ENCODE measurements at regions not wholly inside any gene's neighbourhood (a gene's known extent, or its start where the extent isn't known, plus 50 kb on each side); places are given as distances from the start of the nearest gene placed in this dataset.

DNA sequence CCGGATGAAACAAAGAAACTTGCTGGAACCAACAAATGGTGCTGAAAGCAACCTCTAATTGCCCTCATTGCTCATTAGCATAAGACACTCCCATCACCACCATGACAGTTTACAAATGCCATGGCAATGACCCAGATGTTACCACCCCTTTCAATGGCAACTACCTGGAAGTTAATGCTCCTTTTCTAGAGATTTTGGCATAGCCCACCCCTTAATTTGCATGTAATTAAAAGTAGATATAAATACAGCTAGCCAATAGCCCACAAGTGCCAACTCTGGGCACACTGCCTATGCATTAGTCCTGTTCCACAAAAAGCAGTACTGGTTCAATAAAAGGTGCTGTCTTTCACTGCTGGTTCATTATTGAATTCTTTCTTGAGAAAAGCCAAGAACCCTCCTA lies 410.3 kb upstream of the PPP1R2C start:
- H3K27me3 ChIP-seq (ENCODE audit: control insufficient read depth, insufficient read depth, low read length): no peaks in the 10 kb centered on the region; the same call in 1 of the 2 replicates
- H3K4me1 ChIP-seq (ENCODE audit: control insufficient read depth, insufficient read depth, low read length): no peaks in the 10 kb centered on the region
- no peaks in the 10 kb centered on the region for H3K36me3 ChIP-seq (ENCODE audit: control insufficient read depth, insufficient read depth, low read length)
- no peak overlapping the region for H3K27ac ChIP-seq (ENCODE audit: low read depth, low read length)
- no peak overlapping the region for H3K4me3 ChIP-seq (ENCODE audit: low read depth, low read length)
- H3K9me3 ChIP-seq (ENCODE audit: control insufficient read depth, insufficient read depth, low read depth, low read length): peaks cover 13% of the 10 kb centered on the region
- no peak overlapping the region for H3K9ac ChIP-seq (ENCODE audit: low read length)

DNA sequence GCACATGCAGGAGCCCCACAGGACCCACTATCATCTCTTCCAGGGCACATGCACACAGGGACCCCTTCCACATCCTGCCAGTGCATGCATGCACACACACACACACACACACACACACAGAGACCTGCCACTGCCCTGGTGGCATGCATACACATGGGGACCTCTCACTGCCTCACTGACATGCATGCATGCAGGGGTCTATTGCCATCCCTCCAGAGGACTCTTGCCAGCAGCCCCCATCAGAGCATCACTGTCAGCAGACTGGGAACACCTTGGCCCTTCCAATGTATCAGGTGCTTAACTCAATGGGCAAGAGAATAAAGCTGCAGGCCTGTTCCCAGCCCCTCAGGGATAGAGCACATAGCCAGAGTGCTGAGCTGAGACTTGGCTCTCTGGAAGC lies 433.6 kb upstream of the PPP1R2C start:
- Histone ChIP-seq H3K36me3 (ENCODE audit: control insufficient read depth, insufficient read depth, low read length) (no peaks in the 10 kb centered on the region), H3K27me3 (ENCODE audit: control insufficient read depth, insufficient read depth, low read length) (no peaks in the 10 kb centered on the region; the same call in 1 of the 2 replicates), H3K4me1 (ENCODE audit: control insufficient read depth, insufficient read depth, low read length) (no peaks in the 10 kb centered on the region), H3K4me3 (ENCODE audit: low read depth, low read length) (no peak overlapping the region), H3K9me3 (ENCODE audit: control insufficient read depth, insufficient read depth, low read depth, low read length) (peaks cover 31% of the 10 kb centered on the region), H3K9ac (ENCODE audit: low read length) (no peak overlapping the region), H3K27ac (ENCODE audit: low read depth, low read length) (no peak overlapping the region)

DNA sequence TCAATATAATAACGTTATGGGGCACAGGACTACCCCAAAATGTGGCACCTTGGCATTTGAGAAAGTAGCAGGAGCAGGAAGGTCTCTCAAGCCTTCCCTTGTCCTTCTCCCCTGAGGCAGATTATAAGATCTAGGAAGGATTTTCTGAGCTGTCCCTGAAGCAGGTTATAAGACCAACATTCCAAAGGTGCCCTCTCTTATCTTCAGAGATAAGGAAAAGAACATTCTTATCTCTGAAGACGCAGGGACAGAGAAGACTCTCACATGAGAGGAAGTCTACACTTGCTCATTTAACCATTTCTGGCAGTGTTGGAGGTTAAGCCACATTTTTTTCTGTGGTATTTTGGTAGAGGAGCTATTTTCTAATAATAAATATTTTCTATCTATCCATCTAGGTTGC lies 437.9 kb upstream of the MAOA start:
- peaks cover 13% of the 10 kb centered on the region for H3K9me3 ChIP-seq (ENCODE audit: control insufficient read depth, insufficient read depth, low read depth, low read length)
- no peaks in the 10 kb centered on the region for H3K4me1 ChIP-seq (ENCODE audit: control insufficient read depth, insufficient read depth, low read length)
- no peak overlapping the region for H3K9ac ChIP-seq (ENCODE audit: low read length)
- H3K4me3 ChIP-seq (ENCODE audit: low read depth, low read length): no peak overlapping the region
- no peaks in the 10 kb centered on the region; the same call in 1 of the 2 replicates for H3K27me3 ChIP-seq (ENCODE audit: control insufficient read depth, insufficient read depth, low read length)
- no peaks in the 10 kb centered on the region for H3K36me3 ChIP-seq (ENCODE audit: control insufficient read depth, insufficient read depth, low read length)
- no peak overlapping the region for H3K27ac ChIP-seq (ENCODE audit: low read depth, low read length)

GRCh38 chrX:43224496-43224895 lies 431.6 kb upstream of the MAOA start:
- H3K9me3 ChIP-seq (ENCODE audit: control insufficient read depth, insufficient read depth, low read depth, low read length): no peaks in the 10 kb centered on the region
- no peaks in the 10 kb centered on the region for H3K36me3 ChIP-seq (ENCODE audit: control insufficient read depth, insufficient read depth, low read length)
- no peak overlapping the region for H3K27ac ChIP-seq (ENCODE audit: low read depth, low read length)
- H3K4me3 ChIP-seq (ENCODE audit: low read depth, low read length): no peak overlapping the region
- no peak overlapping the region for H3K9ac ChIP-seq (ENCODE audit: low read length)
- H3K4me1 ChIP-seq (ENCODE audit: control insufficient read depth, insufficient read depth, low read length): no peaks in the 10 kb centered on the region
- peaks cover 2% of the 10 kb centered on the region; the same call in 1 of the 2 replicates for H3K27me3 ChIP-seq (ENCODE audit: control insufficient read depth, insufficient read depth, low read length)

DNA sequence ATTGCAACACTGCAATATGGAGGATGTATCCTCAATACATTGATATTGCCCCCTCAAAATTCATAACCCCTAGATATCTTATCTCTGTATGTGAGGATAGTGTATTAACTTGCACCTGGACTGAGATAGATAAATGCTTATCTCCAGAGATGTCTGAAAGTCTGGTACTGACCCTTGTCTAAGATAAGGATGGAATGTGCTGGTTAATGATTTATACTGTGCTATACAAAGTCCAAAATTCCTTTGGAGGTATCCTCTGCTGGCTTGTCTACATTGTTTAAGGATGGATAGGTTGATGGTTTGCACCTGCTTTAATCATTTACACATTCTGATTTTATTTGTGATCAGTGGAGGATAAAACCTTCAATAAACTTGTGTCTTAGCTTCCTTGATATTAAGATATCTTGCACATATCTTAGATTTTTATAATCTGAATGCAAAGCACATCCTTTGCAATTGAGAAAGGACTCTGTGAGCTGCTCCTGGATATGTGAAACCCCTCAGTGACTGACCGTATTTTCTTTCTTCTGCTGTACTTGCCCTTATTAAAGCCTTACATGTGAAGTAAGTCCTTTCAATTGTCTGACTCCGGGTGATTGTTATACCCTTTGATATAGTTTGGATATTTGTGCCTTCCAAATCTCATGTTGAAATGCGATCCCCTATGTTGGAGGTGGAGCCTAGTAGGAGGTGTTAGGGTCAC lies 430.3 kb upstream of the MAOA start:
- H3K4me1 ChIP-seq (ENCODE audit: control insufficient read depth, insufficient read depth, low read length): no peaks in the 10 kb centered on the region
- H3K4me3 ChIP-seq (ENCODE audit: low read depth, low read length): no peak overlapping the region
- no peaks in the 10 kb centered on the region for H3K36me3 ChIP-seq (ENCODE audit: control insufficient read depth, insufficient read depth, low read length)
- H3K9ac ChIP-seq (ENCODE audit: low read length): no peak overlapping the region
- no peak overlapping the region for H3K27ac ChIP-seq (ENCODE audit: low read depth, low read length)
- no peaks in the 10 kb centered on the region for H3K9me3 ChIP-seq (ENCODE audit: control insufficient read depth, insufficient read depth, low read depth, low read length)
- peaks cover 2% of the 10 kb centered on the region; the same call in 1 of the 2 replicates for H3K27me3 ChIP-seq (ENCODE audit: control insufficient read depth, insufficient read depth, low read length)

GRCh38 chrX:43238461-43238945 lies 417.6 kb upstream of the MAOA start:
- Histone ChIP-seq H3K36me3 (ENCODE audit: control insufficient read depth, insufficient read depth, low read length) (no peaks in the 10 kb centered on the region), H3K27ac (ENCODE audit: low read depth, low read length) (no peak overlapping the region), H3K9ac (ENCODE audit: low read length) (no peak overlapping the region), H3K4me1 (ENCODE audit: control insufficient read depth, insufficient read depth, low read length) (0 out of 2 replicates have a peak, but pooled peaks cover 3% of the 10 kb centered on the region), H3K4me3 (ENCODE audit: low read depth, low read length) (no peak overlapping the region), H3K27me3 (ENCODE audit: control insufficient read depth, insufficient read depth, low read length) (peaks cover 4% of the 10 kb centered on the region; the same call in 1 of the 2 replicates), H3K9me3 (ENCODE audit: control insufficient read depth, insufficient read depth, low read depth, low read length) (0 out of 2 replicates have a peak, but pooled peaks cover 2% of the 10 kb centered on the region)

DNA sequence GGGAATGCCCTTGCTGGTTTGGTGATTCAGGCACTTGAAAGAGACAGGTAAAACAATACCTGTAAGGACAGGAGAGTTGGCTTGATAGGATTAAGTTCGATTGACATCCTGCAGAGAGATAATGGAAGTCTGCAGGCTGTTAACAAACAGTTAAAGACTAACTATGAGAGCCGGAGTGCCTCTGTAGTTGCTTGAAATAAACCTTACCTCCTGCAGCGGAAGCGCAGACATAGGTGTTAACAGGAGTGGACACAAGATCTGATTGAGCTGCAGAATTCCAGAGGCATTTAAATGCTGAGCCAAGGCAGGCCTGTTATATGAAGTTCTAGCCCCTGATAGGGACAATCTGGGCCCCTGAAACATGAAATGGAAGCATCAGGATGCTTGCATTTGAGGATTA lies 416.7 kb upstream of the MAOA start:
- peaks cover 4% of the 10 kb centered on the region; the same call in 1 of the 2 replicates for H3K27me3 ChIP-seq (ENCODE audit: control insufficient read depth, insufficient read depth, low read length)
- H3K4me1 ChIP-seq (ENCODE audit: control insufficient read depth, insufficient read depth, low read length): 0 out of 2 replicates have a peak, but pooled peaks cover 3% of the 10 kb centered on the region
- no peak overlapping the region for H3K4me3 ChIP-seq (ENCODE audit: low read depth, low read length)
- no peak overlapping the region for H3K9ac ChIP-seq (ENCODE audit: low read length)
- no peak overlapping the region for H3K27ac ChIP-seq (ENCODE audit: low read depth, low read length)
- H3K9me3 ChIP-seq (ENCODE audit: control insufficient read depth, insufficient read depth, low read depth, low read length): 0 out of 2 replicates have a peak, but pooled peaks cover 6% of the 10 kb centered on the region
- H3K36me3 ChIP-seq (ENCODE audit: control insufficient read depth, insufficient read depth, low read length): no peaks in the 10 kb centered on the region

DNA sequence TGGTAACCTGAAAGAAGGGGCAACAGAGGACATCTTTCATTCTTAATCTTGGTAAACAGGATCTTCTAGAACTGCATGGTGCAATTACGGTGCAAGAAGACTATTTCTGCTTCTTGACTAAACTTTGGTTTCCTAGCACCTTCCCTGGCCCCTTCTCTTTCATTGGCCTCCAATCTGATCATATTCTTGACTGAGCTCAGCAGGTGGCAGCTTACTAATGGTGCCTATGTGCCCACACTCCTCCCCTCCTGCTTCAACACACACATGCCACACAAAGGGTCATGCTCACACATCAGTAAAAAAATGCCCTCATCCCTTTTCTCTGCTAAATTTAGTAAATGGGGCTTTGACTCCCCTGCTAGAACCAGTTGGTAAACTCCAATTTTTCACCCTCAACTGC lies 400.5 kb upstream of the MAOA start:
- peaks cover 5% of the 10 kb centered on the region; the same call in 1 of the 2 replicates for H3K27me3 ChIP-seq (ENCODE audit: control insufficient read depth, insufficient read depth, low read length)
- H3K4me1 ChIP-seq (ENCODE audit: control insufficient read depth, insufficient read depth, low read length): no peaks in the 10 kb centered on the region
- no peak overlapping the region for H3K9ac ChIP-seq (ENCODE audit: low read length)
- H3K4me3 ChIP-seq (ENCODE audit: low read depth, low read length): no peak overlapping the region
- H3K27ac ChIP-seq (ENCODE audit: low read depth, low read length): no peak overlapping the region
- no peaks in the 10 kb centered on the region for H3K36me3 ChIP-seq (ENCODE audit: control insufficient read depth, insufficient read depth, low read length)
- peaks cover 26% of the 10 kb centered on the region for H3K9me3 ChIP-seq (ENCODE audit: control insufficient read depth, insufficient read depth, low read depth, low read length)

- no peak overlapping the region for H3K9ac ChIP-seq (ENCODE audit: low read length)
- no peaks in the 10 kb centered on the region for H3K36me3 ChIP-seq (ENCODE audit: control insufficient read depth, insufficient read depth, low read length)
- no peak overlapping the region for H3K4me3 ChIP-seq (ENCODE audit: low read depth, low read length)
- no peaks in the 10 kb centered on the region for H3K9me3 ChIP-seq (ENCODE audit: control insufficient read depth, insufficient read depth, low read depth, low read length)
- H3K27ac ChIP-seq (ENCODE audit: low read depth, low read length): no peak overlapping the region
- H3K4me1 ChIP-seq (ENCODE audit: control insufficient read depth, insufficient read depth, low read length): no peaks in the 10 kb centered on the region
- no peaks in the 10 kb centered on the region; the same call in 1 of the 2 replicates for H3K27me3 ChIP-seq (ENCODE audit: control insufficient read depth, insufficient read depth, low read length)
Observed at GRCh38 chrX:43266487-43266886, 389.6 kb upstream of the MAOA start.

DNA sequence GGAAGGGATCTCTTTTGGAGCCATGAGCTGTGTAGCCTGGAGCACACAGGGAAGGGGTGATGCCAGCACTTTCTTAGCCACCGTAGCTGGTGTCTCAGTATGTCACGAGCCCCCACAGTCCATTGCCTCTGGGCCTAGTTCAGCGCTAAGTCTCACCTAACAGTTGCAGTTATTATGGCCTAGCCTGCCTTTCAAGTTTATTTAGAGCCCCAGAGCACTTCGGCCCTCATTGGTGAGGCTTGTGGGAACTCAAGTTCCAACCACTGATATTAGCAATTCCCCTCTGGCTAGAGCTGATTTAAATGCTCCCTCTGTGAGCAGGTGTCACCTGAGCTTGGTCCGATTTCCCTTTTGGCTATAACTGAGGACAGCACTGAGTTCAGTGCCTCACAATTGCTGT lies 388.4 kb upstream of the MAOA start:
- no peak overlapping the region for H3K4me3 ChIP-seq (ENCODE audit: low read depth, low read length)
- no peaks in the 10 kb centered on the region for H3K9me3 ChIP-seq (ENCODE audit: control insufficient read depth, insufficient read depth, low read depth, low read length)
- H3K27me3 ChIP-seq (ENCODE audit: control insufficient read depth, insufficient read depth, low read length): no peaks in the 10 kb centered on the region; the same call in 1 of the 2 replicates
- H3K36me3 ChIP-seq (ENCODE audit: control insufficient read depth, insufficient read depth, low read length): no peaks in the 10 kb centered on the region
- no peak overlapping the region for H3K9ac ChIP-seq (ENCODE audit: low read length)
- H3K4me1 ChIP-seq (ENCODE audit: control insufficient read depth, insufficient read depth, low read length): no peaks in the 10 kb centered on the region
- no peak overlapping the region for H3K27ac ChIP-seq (ENCODE audit: low read depth, low read length)

DNA sequence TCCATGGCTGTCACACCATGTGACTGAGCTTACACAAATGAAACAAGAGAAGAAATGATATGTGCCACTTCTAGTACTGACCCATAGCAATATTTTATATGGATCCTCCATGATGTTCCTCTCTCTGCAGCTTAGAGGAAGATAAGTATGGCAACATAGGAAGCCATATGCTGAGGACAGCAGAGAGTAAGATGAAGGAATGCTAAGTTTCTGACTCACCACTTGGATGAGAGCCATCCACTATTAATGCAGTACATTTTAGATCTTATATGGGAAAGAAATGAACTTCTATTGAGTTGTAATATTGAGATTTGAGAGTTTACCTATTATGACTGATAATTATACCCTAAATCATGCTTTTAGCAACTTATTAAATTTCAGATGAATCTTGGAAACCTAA lies 386.9 kb upstream of the MAOA start:
- Histone ChIP-seq H3K4me3 (ENCODE audit: low read depth, low read length) (no peak overlapping the region), H3K36me3 (ENCODE audit: control insufficient read depth, insufficient read depth, low read length) (no peaks in the 10 kb centered on the region), H3K9me3 (ENCODE audit: control insufficient read depth, insufficient read depth, low read depth, low read length) (0 out of 2 replicates have a peak, but pooled peaks cover 4% of the 10 kb centered on the region), H3K9ac (ENCODE audit: low read length) (no peak overlapping the region), H3K27me3 (ENCODE audit: control insufficient read depth, insufficient read depth, low read length) (no peaks in the 10 kb centered on the region; the same call in 1 of the 2 replicates), H3K27ac (ENCODE audit: low read depth, low read length) (no peak overlapping the region), H3K4me1 (ENCODE audit: control insufficient read depth, insufficient read depth, low read length) (no peaks in the 10 kb centered on the region)
